Lung (tissue), 11 donors: ENCODE measurements at regions not wholly inside any gene's neighbourhood (a gene's known extent, or its start where the extent isn't known, plus 50 kb on each side); places are given as distances from the start of the nearest gene placed in this dataset.

Experiments
- ATAC-seq: fragments of 200-7000 bp; cut with Tn5 transposase; one replicate; pipeline ENCODE4 v1.9.1; 2020; ENCODE audit warnings: moderate number of reproducible peaks; ENCODE audit not compliant: insufficient read depth, low FRiP score
- DNase-seq, 3 donors: peaks; one replicate each; pipeline ENCODE4 v3.0.0-alpha.2; 2013 to 2017
- H3K27ac ChIP-seq, 2 donors: one replicate each; pipeline ENCODE4 v1.5.1; 2013; ENCODE audit warnings: mild to moderate bottlenecking in 2 of 2, moderate library complexity in 2 of 2, control low read depth in 1 of 2, inconsistent platforms in 1 of 2, low read depth in 1 of 2, low read length in 1 of 2
- H3K27me3 ChIP-seq, 3 donors: one replicate each; pipeline ENCODE4 v1.5.1; 2013; ENCODE audit warnings: low read length in 2 of 3; ENCODE audit not compliant: control insufficient read depth in 3 of 3, insufficient read depth in 3 of 3
- H3K36me3 ChIP-seq, 4 donors: one replicate each; pipeline ENCODE4 v1.5.1; 2013; ENCODE audit warnings: low read length in 4 of 4, mild to moderate bottlenecking in 1 of 4, moderate library complexity in 1 of 4; ENCODE audit not compliant: control insufficient read depth in 4 of 4, insufficient read depth in 4 of 4
- H3K4me1 ChIP-seq, 5 donors: one replicate each; pipeline ENCODE4 v1.5.1; 2013; ENCODE audit warnings: low read length in 5 of 5, mild to moderate bottlenecking in 2 of 5, moderate library complexity in 1 of 5; ENCODE audit not compliant: control insufficient read depth in 5 of 5, insufficient read depth in 5 of 5
- H3K4me3 ChIP-seq: one replicate; pipeline ENCODE4 v1.5.1; 2013; ENCODE audit warnings: mild to moderate bottlenecking, control low read depth, moderate library complexity
- H3K9ac ChIP-seq, 2 donors: one replicate each; pipeline ENCODE4 v1.5.1; 2013; ENCODE audit warnings: low read length in 2 of 2, control low read depth in 1 of 2; ENCODE audit not compliant: insufficient read depth in 1 of 2
- H3K9me3 ChIP-seq, 4 donors: one replicate each; pipeline ENCODE4 v1.5.1; 2013; ENCODE audit warnings: low read length in 3 of 4, mild to moderate bottlenecking in 1 of 4, moderate library complexity in 1 of 4; ENCODE audit not compliant: control insufficient read depth in 4 of 4, insufficient read depth in 3 of 4
- WGBS, 2 donors: extraction: QIAGEN DNeasy Blood & Tissue Kit; methylation state at CpG; one replicate each; pipeline ENCODE4 v1.1.7; 2013; 5-methylcytosine and 5-hydroxymethylcytosine counted together
- TF ChIP-seq, protein P1 (sequence below): IDR thresholded peaks from 2 replicates; pipeline ENCODE4 v1.5.1; 2012; ENCODE audit warnings: mild to moderate bottlenecking; ENCODE audit errors: control extremely low read depth, extremely low read depth
- donor health status: control.
- donor health status: control.
- donor health status: Bipolar disorder and iron deficiency.
- donor health status: healthy.
- donor health status: DM: yes; HTN: yes; CAD: no.

DNA sequence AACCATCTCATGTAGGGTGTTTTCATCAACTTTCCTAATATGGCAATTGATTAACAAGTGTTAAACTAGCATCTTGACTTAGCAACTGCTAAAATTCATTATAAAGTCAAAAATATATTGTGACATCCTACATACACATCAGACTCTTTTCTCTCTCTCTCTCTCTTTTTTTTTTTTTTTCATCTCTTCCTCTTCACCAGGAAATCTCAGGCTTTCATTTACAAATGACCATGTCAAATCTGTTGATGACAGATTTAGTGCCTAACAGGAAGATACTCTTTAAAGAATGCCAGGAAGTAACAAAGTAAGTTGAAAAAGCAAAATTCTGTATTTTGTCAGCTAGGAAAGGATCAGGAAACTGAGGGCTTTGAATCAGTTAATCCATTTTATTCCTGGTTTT is 365.5 kb downstream of the PCDH7 start:
- Histone ChIP-seq H3K9ac (no peak overlapping the region), H3K4me1 (peaks cover 0 to 10% (median 1%) of the 10 kb centered on the region in 5 donors), H3K27ac (no peak overlapping the region), H3K27me3 (no peaks in the 10 kb centered on the region), H3K4me3 (no peak overlapping the region), H3K36me3 (no peaks in the 10 kb centered on the region), H3K9me3 (no peaks in the 10 kb centered on the region)
- TF ChIP-seq, protein P1, sequence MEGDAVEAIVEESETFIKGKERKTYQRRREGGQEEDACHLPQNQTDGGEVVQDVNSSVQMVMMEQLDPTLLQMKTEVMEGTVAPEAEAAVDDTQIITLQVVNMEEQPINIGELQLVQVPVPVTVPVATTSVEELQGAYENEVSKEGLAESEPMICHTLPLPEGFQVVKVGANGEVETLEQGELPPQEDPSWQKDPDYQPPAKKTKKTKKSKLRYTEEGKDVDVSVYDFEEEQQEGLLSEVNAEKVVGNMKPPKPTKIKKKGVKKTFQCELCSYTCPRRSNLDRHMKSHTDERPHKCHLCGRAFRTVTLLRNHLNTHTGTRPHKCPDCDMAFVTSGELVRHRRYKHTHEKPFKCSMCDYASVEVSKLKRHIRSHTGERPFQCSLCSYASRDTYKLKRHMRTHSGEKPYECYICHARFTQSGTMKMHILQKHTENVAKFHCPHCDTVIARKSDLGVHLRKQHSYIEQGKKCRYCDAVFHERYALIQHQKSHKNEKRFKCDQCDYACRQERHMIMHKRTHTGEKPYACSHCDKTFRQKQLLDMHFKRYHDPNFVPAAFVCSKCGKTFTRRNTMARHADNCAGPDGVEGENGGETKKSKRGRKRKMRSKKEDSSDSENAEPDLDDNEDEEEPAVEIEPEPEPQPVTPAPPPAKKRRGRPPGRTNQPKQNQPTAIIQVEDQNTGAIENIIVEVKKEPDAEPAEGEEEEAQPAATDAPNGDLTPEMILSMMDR, result no peak
- DNase-seq (peak in 1 of 3 donors; percentile 34), ATAC-seq (no peak)

DNA sequence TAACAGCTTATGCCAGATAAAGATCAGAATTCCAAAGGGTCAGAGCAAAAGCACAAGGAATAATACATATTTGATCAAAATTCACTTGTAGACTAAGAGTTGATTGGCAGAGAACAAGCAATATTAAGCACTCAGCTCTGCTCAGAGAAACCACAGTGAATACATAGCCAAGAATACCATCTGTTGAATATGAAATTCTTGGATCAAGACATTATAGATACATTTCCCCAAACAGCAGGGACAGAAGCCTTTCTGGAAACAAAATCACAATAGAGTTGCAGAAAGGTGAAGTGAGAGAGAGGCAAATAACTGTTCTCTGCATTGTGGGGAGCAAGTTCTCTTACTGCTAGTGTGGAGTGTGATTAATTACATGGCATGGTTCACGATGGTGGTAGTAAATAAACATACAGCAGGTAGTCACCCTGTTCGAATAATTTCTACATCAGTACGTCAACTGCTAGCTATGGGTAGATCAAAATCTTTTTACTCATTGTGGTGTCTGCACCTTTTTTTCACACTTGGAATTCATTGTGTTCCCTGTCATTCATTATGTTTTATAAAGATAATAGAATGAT is 366.7 kb downstream of the PCDH7 start:
- Histone ChIP-seq H3K27ac (peak overlapping the region in 1 of 2 donors; percentile 50), H3K9ac (no peak overlapping the region), H3K9me3 (no peaks in the 10 kb centered on the region), H3K36me3 (no peaks in the 10 kb centered on the region), H3K27me3 (no peaks in the 10 kb centered on the region), H3K4me3 (no peak overlapping the region), H3K4me1 (peaks cover 0 to 10% (median 0%) of the 10 kb centered on the region in 5 donors)
- WGBS, 2 donors, result 60 to 64% methylated on average over 3 of the region's 3 CpGs
- ATAC-seq (no peak), DNase-seq (peak in 1 of 3 donors; percentile 38)
- TF ChIP-seq, protein P1, result no peak

DNA sequence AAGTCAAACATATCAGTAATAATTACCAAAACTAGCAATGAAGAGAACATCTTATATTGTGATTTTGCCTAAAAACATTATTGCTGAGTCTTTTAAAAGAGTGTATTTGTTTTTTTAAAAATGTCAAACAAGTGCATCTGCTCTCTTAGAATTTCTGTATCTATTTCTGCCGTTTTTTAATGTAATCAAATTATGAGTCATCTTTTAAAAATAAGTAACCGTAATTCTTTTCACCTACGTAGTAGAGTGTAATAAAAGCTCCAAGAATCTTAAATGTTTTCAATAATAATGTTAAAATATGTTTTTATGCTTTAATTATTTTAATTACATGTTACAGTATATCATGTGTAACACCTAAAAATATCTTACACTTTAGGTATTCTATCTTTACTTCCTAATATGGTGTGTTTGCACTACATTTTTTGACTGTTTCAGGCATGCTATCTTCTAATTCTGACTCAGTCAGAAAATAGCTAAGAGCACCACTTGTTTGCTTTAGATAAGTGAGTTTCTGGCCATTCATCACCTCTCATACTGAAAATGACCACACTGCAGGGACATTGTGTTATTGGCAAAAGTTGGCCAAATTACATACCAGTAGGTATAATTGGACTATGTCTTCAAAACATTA is 368.5 kb downstream of the PCDH7 start:
- Histone ChIP-seq H3K27me3 (no peaks in the 10 kb centered on the region), H3K27ac (peak overlapping the region in 1 of 2 donors; percentile 66), H3K4me3 (no peak overlapping the region), H3K9me3 (no peaks in the 10 kb centered on the region), H3K9ac (no peak overlapping the region), H3K36me3 (no peaks in the 10 kb centered on the region), H3K4me1 (peaks cover 0 to 10% (median 0%) of the 10 kb centered on the region in 5 donors)
- WGBS, 2 donors, result 59 to 77% methylated on average over 3 of the region's 3 CpGs
- DNase-seq, result no peak
- TF ChIP-seq, protein P1, result no peak
- ATAC-seq, result peak; percentile 70

DNA sequence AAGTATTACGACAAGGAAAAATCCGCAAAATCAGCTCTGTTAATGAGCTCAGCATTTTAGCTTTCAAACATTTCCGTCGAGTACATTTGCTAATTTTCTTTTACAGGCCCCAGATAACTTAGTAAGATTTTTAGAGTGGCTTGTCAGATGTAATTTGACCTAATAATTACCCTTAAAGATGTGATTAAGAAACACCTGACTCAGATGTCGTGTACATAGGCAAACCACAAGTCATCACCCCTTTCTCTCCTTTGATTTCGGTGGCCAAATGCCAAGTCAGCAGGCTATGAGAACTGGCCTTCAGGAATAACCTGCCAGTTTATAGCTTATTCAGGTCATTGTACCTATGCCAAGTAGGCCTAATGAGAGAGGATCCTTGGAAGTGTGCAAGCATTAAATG is 369.6 kb downstream of the PCDH7 start:
- peaks cover 0 to 10% (median 0%) of the 10 kb centered on the region in 5 donors for H3K4me1 ChIP-seq
- no peak overlapping the region for H3K27ac ChIP-seq
- TF ChIP-seq, protein P1, result no peak
- no peak overlapping the region for H3K4me3 ChIP-seq
- peak; percentile 68 for ATAC-seq
- no peaks in the 10 kb centered on the region for H3K9me3 ChIP-seq
- H3K36me3 ChIP-seq, result no peaks in the 10 kb centered on the region
- no peak overlapping the region for H3K9ac ChIP-seq
- 70 to 89% methylated on average over 6 of the region's 6 CpGs for WGBS, 2 donors
- DNase-seq, result peak; percentile 19 to 68 (median 54)
- H3K27me3 ChIP-seq, result no peaks in the 10 kb centered on the region
